Common myeloid progenitor, CD34-positive (primary cell): ENCODE measurements at regions not wholly inside any gene's neighbourhood (a gene's known extent, or its start where the extent isn't known, plus 50 kb on each side); places are given as distances from the start of the nearest gene placed in this dataset.

Experiments
- CTCF ChIA-PET: fragments of 350-600 bp; sonication (Branson Sonifier 250); formaldehyde crosslinking; loops from one replicate; lab custom pipeline; 2021; ENCODE audit warnings: antibody characterized with exemption; lab: Charles Lee
- POLR2A ChIA-PET: fragments of 350-600 bp; sonication (Branson Sonifier 250); formaldehyde crosslinking; loops from one replicate; lab custom pipeline; 2021; ENCODE audit warnings: antibody characterized with exemption; lab: Charles Lee
- DNase-seq, 3 donors: peaks; one replicate each; pipeline versions ENCODE4 v3.0.0 to v3.0.0-alpha.2; 2013
- H3K27ac ChIP-seq, 2 experiments: 1 replicate in 1 of 2; 2 replicates in 1 of 2; pipeline ENCODE4 v1.7.0; 2013; ENCODE audit warnings: inconsistent platforms in 2 of 2, low read length in 2 of 2, mild to moderate bottlenecking in 2 of 2, low read depth in 1 of 2, moderate library complexity in 1 of 2; ENCODE audit not compliant: severe bottlenecking in 2 of 2, insufficient read depth in 1 of 2, poor library complexity in 1 of 2
- H3K27me3 ChIP-seq, 5 experiments: replicated peaks in 2 of 5; 1 replicate in 3 of 5; 2 replicates in 2 of 5; pipeline versions ENCODE4 v1.6.1 to v1.7.0; 2013; ENCODE audit warnings: low read length in 4 of 5, mild to moderate bottlenecking in 2 of 5, moderate library complexity in 2 of 5, inconsistent platforms in 1 of 5; ENCODE audit not compliant: insufficient read depth in 5 of 5, control insufficient read depth in 4 of 5
- H3K36me3 ChIP-seq, 4 experiments: 1 replicate in 2 of 4; 2 replicates in 2 of 4; pipeline versions ENCODE4 v1.6.1 to v1.7.0; 2013; ENCODE audit warnings: low read length in 3 of 4, control low read depth in 1 of 4, mild to moderate bottlenecking in 1 of 4; ENCODE audit not compliant: control insufficient read depth in 4 of 4, insufficient read depth in 4 of 4
- H3K4me1 ChIP-seq, 4 experiments: 1 replicate in 3 of 4; 2 replicates in 1 of 4; pipeline versions ENCODE4 v1.6.1 to v1.7.1; 2013; ENCODE audit warnings: low read length in 3 of 4, mild to moderate bottlenecking in 3 of 4, control low read depth in 1 of 4, inconsistent platforms in 1 of 4, moderate library complexity in 1 of 4; ENCODE audit not compliant: control insufficient read depth in 4 of 4, insufficient read depth in 4 of 4; ENCODE audit errors: control extremely low read depth in 1 of 4
- H3K4me3 ChIP-seq, 7 experiments: 1 replicate in 4 of 7; 2 replicates in 3 of 7; pipeline versions ENCODE4 v1.5.1 to v1.7.0; 2013; ENCODE audit warnings: mild to moderate bottlenecking in 7 of 7, low read length in 6 of 7, moderate library complexity in 6 of 7, inconsistent platforms in 2 of 7, low read depth in 2 of 7, control low read depth in 1 of 7; ENCODE audit not compliant: insufficient read depth in 4 of 7, control insufficient read depth in 1 of 7; ENCODE audit errors: extremely low read depth in 1 of 7
- H3K9me3 ChIP-seq, 5 experiments: 1 replicate in 4 of 5; 2 replicates in 1 of 5; pipeline versions ENCODE4 v1.6.1 to v1.7.1; 2013; ENCODE audit warnings: low read length in 4 of 5, mild to moderate bottlenecking in 2 of 5, inconsistent platforms in 1 of 5, low read depth in 1 of 5, moderate library complexity in 1 of 5; ENCODE audit not compliant: control insufficient read depth in 4 of 5, insufficient read depth in 2 of 5; ENCODE audit errors: control extremely low read depth in 1 of 5
- WGBS: methylation state at CpG from one replicate; pipeline ENCODE4 v1.1.5; 2013; ENCODE audit not compliant: insufficient coverage; 5-methylcytosine and 5-hydroxymethylcytosine counted together

GRCh38 chr4:136390824-136391223 lies 1141.5 kb downstream of the PCDH18 start:
- Histone ChIP-seq H3K9me3 (peaks cover 0 to 2% (median 0%) of the 10 kb centered on the region in 5 experiments), H3K27ac (no peak overlapping the region), H3K4me3 (no peak overlapping the region), H3K27me3 (no peaks in the 10 kb centered on the region), H3K4me1 (no peaks in the 10 kb centered on the region), H3K36me3 (no peaks in the 10 kb centered on the region)
- ChIA-PET POLR2A (no interaction called here), CTCF (no interaction called here)
- WGBS = no CpG with 5 or more reads among the region's 1 CpG
- no peak for DNase-seq

DNA sequence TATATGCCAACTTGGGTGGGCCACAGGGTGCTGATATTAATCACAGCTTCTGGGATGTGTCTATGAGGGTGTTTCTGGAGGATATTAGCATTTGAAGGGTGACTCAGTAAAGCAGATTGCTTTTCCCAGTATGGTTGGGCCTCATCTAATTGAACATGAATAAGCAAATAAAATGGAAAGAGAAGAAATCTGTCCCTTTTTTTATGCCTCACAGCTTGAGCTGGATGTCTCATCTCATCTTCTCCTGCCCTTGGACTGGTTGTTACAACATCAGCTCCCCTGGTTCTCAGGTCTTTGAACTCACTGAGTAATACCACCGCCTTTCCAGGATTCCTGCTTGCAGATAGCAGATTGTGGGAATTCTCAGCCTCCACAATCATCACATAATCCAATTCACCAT lies 1149.2 kb downstream of the PCDH18 start:
- no peak for DNase-seq
- ChIA-PET CTCF (no interaction called here), POLR2A (no interaction called here)
- Histone ChIP-seq H3K27ac (no peak overlapping the region), H3K36me3 (no peaks in the 10 kb centered on the region), H3K4me1 (no peaks in the 10 kb centered on the region), H3K9me3 (no peaks in the 10 kb centered on the region), H3K4me3 (no peak overlapping the region), H3K27me3 (no peaks in the 10 kb centered on the region)
- 100% methylated on average over 1 of the region's 1 CpG for WGBS

- Histone ChIP-seq H3K27ac (no peak overlapping the region), H3K27me3 (no peaks in the 10 kb centered on the region), H3K4me3 (no peak overlapping the region), H3K9me3 (no peaks in the 10 kb centered on the region), H3K4me1 (no peaks in the 10 kb centered on the region), H3K36me3 (no peaks in the 10 kb centered on the region)
- WGBS = no CpG with 5 or more reads among the region's 2 CpGs
- no peak for DNase-seq
- CTCF ChIA-PET = no interaction called here
- POLR2A ChIA-PET = no interaction called here
Measured at GRCh38 chr4:136371231-136371630, 1161.1 kb downstream of the PCDH18 start.

DNA sequence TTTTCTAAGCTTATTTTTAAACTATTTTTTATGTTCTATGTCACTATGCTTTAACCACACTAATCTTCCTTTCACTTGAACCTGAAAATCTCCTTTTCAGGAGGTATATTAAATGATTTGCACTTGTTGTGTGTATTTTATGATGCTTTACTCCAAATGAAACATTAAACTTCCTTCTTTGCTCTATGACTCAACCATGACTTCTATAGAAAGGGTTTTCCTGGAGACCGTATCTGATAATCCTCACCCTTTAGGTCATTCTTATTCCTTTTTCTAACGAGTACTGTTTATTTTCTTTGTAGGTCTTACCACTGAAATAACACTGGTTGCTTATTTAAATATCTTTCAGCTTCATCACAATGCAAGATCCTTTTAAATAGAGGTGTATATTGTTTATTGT lies 1163.2 kb downstream of the PCDH18 start:
- no peaks in the 10 kb centered on the region for H3K36me3 ChIP-seq
- H3K27ac ChIP-seq = no peak overlapping the region
- H3K4me1 ChIP-seq = no peaks in the 10 kb centered on the region
- CTCF ChIA-PET = no interaction called here
- H3K9me3 ChIP-seq = no peaks in the 10 kb centered on the region
- no peaks in the 10 kb centered on the region for H3K27me3 ChIP-seq
- H3K4me3 ChIP-seq = no peak overlapping the region
- DNase-seq = no peak
- POLR2A ChIA-PET = no interaction called here
- WGBS = 83% methylated on average over 1 of the region's 2 CpGs

DNA sequence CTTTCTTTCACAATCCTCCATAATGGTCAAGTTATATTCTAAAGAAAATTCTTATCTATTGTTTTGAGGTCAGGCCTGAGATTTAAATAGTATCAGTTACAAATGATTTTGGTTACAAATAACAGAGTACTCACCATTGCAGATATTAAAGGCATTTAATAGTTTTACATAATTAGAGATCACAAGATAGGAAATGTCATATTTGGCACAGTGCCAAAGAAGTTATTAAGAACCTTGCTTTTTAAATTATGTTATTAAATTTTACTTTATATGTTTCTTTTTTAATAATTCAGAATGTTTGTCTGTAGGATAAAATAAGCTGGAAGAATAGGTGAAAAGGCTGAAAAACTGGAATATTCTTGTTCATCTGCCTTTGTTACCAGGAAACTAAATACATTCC lies 1174.7 kb downstream of the PCDH18 start:
- Histone ChIP-seq H3K4me3 (no peak overlapping the region), H3K9me3 (no peaks in the 10 kb centered on the region), H3K36me3 (no peaks in the 10 kb centered on the region), H3K27ac (no peak overlapping the region), H3K4me1 (no peaks in the 10 kb centered on the region), H3K27me3 (no peaks in the 10 kb centered on the region)
- DNase-seq = no peak
- ChIA-PET POLR2A (no interaction called here), CTCF (no interaction called here)

DNA sequence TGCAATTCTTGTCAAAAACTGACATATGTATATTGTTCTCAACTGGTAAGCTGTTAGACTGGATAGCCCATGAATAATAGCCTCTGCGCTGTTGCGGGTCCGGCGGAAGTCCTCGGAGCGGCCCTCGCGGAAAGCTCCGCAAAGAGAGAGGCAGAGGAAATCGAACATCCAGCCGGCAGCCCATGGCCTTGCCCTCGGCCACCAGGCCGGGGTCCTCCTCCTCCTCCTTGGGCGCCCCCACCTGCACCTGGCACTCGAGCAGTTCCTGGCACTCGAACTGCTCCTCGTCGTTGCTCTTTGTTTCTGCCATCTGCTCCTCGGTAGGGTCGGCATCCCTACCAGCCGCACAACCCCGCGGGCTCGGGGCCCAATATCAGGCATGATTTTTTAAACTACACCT lies 1176.3 kb downstream of the PCDH18 start:
- POLR2A ChIA-PET = no interaction called here
- Histone ChIP-seq H3K27ac (no peak overlapping the region), H3K4me1 (no peaks in the 10 kb centered on the region), H3K36me3 (no peaks in the 10 kb centered on the region), H3K4me3 (no peak overlapping the region), H3K9me3 (no peaks in the 10 kb centered on the region), H3K27me3 (no peaks in the 10 kb centered on the region)
- WGBS = 97% methylated on average over 21 of the region's 24 CpGs
- no peak for DNase-seq
- CTCF ChIA-PET = no interaction called here

- POLR2A ChIA-PET = no interaction called here
- WGBS = no CpG with 5 or more reads among the region's 3 CpGs
- Histone ChIP-seq H3K27ac (no peak overlapping the region), H3K36me3 (no peaks in the 10 kb centered on the region), H3K9me3 (no peaks in the 10 kb centered on the region), H3K4me3 (no peak overlapping the region), H3K27me3 (no peaks in the 10 kb centered on the region), H3K4me1 (no peaks in the 10 kb centered on the region)
- no peak for DNase-seq
- CTCF ChIA-PET = no interaction called here
Measured at GRCh38 chr4:136343340-136343739, 1189.0 kb downstream of the PCDH18 start.
